DMS79 (cell line): ENCODE measurements at regions not wholly inside any gene's neighbourhood (a gene's known extent, or its start where the extent isn't known, plus 50 kb on each side); places are given as distances from the start of the nearest gene placed in this dataset.

ENCODE experiments used
- DNase-seq: peaks from one replicate; lab custom pipeline; 2025; lab: John Stamatoyannopoulos, UW

- DNase-seq, result no peak
These were observed 113.3 kb downstream of the LINC00237 start for GRCh38 chr20:20992686-20993360.

- DNase-seq, result no peak
These were observed 113.9 kb downstream of the LINC00237 start for GRCh38 chr20:20992277-20992676.

- no peak for DNase-seq
These were observed 117.1 kb downstream of the LINC00237 start for GRCh38 chr20:20989081-20989480.

GRCh38 chr20:20979934-20980333, 126.2 kb downstream of the LINC00237 start:
- no peak for DNase-seq

- DNase-seq, result no peak
These were observed 128.4 kb downstream of the LINC00237 start for GRCh38 chr20:20977786-20978185.

GRCh38 chr20:20972490-20972889, 133.7 kb downstream of the LINC00237 start:
- no peak for DNase-seq

- DNase-seq, result no peak
These were observed 134.3 kb downstream of the LINC00237 start for GRCh38 chr20:20971810-20972209.

GRCh38 chr20:20970841-20971240, 135.3 kb downstream of the LINC00237 start:
- DNase-seq, result no peak

- no peak for DNase-seq
These were observed 136.4 kb downstream of the LINC00237 start for GRCh38 chr20:20969701-20970280.

GRCh38 chr20:20967564-20968184, 138.5 kb downstream of the LINC00237 start:
- DNase-seq, result no peak

GRCh38 chr20:20966171-20966570, 140.0 kb downstream of the LINC00237 start:
- DNase-seq, result no peak

GRCh38 chr20:20959031-20959755, 147.0 kb downstream of the LINC00237 start:
- no peak for DNase-seq

GRCh38 chr20:20956513-20956931, 149.6 kb downstream of the LINC00237 start:
- DNase-seq, result peak; percentile 3

GRCh38 chr20:20955892-20956291, 150.3 kb downstream of the LINC00237 start:
- DNase-seq, result no peak

- DNase-seq, result no peak
These were observed 152.2 kb downstream of the LINC00237 start for GRCh38 chr20:20953738-20954618.

GRCh38 chr20:20950620-20951019, 155.5 kb downstream of the LINC00237 start:
- no peak for DNase-seq

GRCh38 chr20:20946122-20946759, 159.9 kb downstream of the LINC00237 start:
- no peak for DNase-seq

GRCh38 chr20:20941468-20941889, 164.7 kb downstream of the LINC00237 start:
- no peak for DNase-seq

- DNase-seq, result no peak
These were observed 167.2 kb downstream of the LINC00237 start for GRCh38 chr20:20939006-20939405.

- no peak for DNase-seq
These were observed 167.6 kb downstream of the LINC00237 start for GRCh38 chr20:20938599-20938998.

- no peak for DNase-seq
These were observed 168.0 kb downstream of the LINC00237 start for GRCh38 chr20:20938131-20938530.
